CD4-positive, alpha-beta memory T cell (primary cell): ENCODE measurements at regions not wholly inside any gene's neighbourhood (a gene's known extent, or its start where the extent isn't known, plus 50 kb on each side); places are given as distances from the start of the nearest gene placed in this dataset.

Experiments used
- CTCF ChIA-PET: fragments of 350-600 bp; sonication (Branson Sonifier 250); formaldehyde crosslinking; loops from one replicate; lab custom pipeline; 2021; ENCODE audit warnings: inconsistent platforms; ENCODE audit not compliant: partially characterized antibody; lab: Charles Lee
- POLR2A ChIA-PET: fragments of 350-600 bp; sonication (Branson Sonifier 250); formaldehyde crosslinking; loops from one replicate; lab custom pipeline; 2021; ENCODE audit not compliant: partially characterized antibody; lab: Charles Lee
- DNase-seq, 5 donors: peaks; one replicate each; pipeline versions ENCODE4 v3.0.0 to v3.0.0-alpha.2; 2020 to 2022; ENCODE audit warnings: mixed read lengths in 1 of 5
- H3K27ac ChIP-seq: one replicate; pipeline ENCODE4 v1.7.0; 2013; ENCODE audit warnings: low read depth, low read length
- H3K27me3 ChIP-seq: 2 replicates; pipeline ENCODE4 v1.7.0; 2013; ENCODE audit warnings: mild to moderate bottlenecking, low read length, moderate library complexity; ENCODE audit not compliant: insufficient read depth
- H3K36me3 ChIP-seq: 2 replicates; pipeline ENCODE4 v1.7.0; 2013; ENCODE audit warnings: mild to moderate bottlenecking, low read length, moderate library complexity; ENCODE audit not compliant: insufficient read depth
- H3K4me1 ChIP-seq: 2 replicates; pipeline ENCODE4 v1.7.0; 2013; ENCODE audit warnings: mild to moderate bottlenecking, low read length, moderate library complexity; ENCODE audit not compliant: insufficient read depth
- H3K4me3 ChIP-seq, 2 donors: one replicate each; pipeline ENCODE4 v1.7.0; 2013; ENCODE audit warnings: low read length in 2 of 2, mild to moderate bottlenecking in 1 of 2
- H3K9me3 ChIP-seq, 2 donors: one replicate each; pipeline ENCODE4 v1.7.0; 2013; ENCODE audit warnings: low read length in 2 of 2, control low read depth in 1 of 2; ENCODE audit not compliant: control insufficient read depth in 1 of 2
- H3K27ac Mint-ChIP-seq, 7 donors: one replicate each; pipeline ENCODE4 v1.8.0; 2020 to 2021; ENCODE audit warnings: mixed read lengths in 7 of 7, mild to moderate bottlenecking in 6 of 7, inconsistent platforms in 3 of 7, moderate library complexity in 3 of 7
- H3K27me3 Mint-ChIP-seq, 2 donors: one replicate each; pipeline ENCODE4 v1.8.0; 2020 to 2021; ENCODE audit warnings: mixed read lengths in 2 of 2
- H3K36me3 Mint-ChIP-seq, 2 donors: one replicate each; pipeline ENCODE4 v1.8.0; 2020 to 2021; ENCODE audit warnings: mixed read lengths in 2 of 2, inconsistent platforms in 1 of 2, mild to moderate bottlenecking in 1 of 2
- H3K4me1 Mint-ChIP-seq, 4 donors: one replicate each; pipeline ENCODE4 v1.8.0; 2020 to 2021; ENCODE audit warnings: mixed read lengths in 4 of 4, mild to moderate bottlenecking in 1 of 4
- H3K4me3 Mint-ChIP-seq, 8 donors: one replicate each; pipeline ENCODE4 v1.8.0; 2020 to 2021; ENCODE audit warnings: mixed read lengths in 8 of 8, mild to moderate bottlenecking in 7 of 8, moderate library complexity in 6 of 8, inconsistent platforms in 3 of 8
- H3K9me3 Mint-ChIP-seq, 8 donors: one replicate each; pipeline ENCODE4 v1.8.0; 2020 to 2021; ENCODE audit warnings: mixed read lengths in 8 of 8, mild to moderate bottlenecking in 5 of 8, inconsistent platforms in 3 of 8, moderate library complexity in 1 of 8
- intact Hi-C: fragments of 100-400 bp; cut with micrococcal nuclease; formaldehyde crosslinking; loops from one replicate; pipeline ENCODE4 v1.15.1; 2023

DNA sequence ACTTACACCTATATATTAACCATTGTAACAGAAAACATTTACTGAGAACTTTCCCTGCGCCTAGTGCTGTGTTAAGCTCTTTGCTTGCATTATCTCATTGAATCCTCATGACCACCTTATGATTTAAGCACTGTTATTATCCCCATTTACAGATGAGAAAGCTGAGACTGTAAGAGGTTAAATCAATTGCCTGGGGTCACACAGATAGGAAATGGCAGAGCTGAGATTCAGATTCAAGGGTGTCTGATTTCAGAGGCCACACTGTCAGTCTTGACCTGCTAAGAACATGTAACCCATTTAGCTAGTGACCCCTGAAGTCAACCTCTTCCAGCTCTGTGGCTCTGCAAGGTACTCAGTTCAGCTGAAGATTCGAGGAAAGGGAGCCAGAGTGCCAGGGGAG is 143.9 kb downstream of the TLE3 start:
- H3K27me3 Mint-ChIP-seq: peaks cover 0 to 2% of the 10 kb centered on the region in 2 donors
- Histone ChIP-seq H3K4me1 (no peaks in the 10 kb centered on the region), H3K36me3 (no peaks in the 10 kb centered on the region), H3K4me3 (no peak overlapping the region), H3K9me3 (no peaks in the 10 kb centered on the region), H3K27me3 (no peaks in the 10 kb centered on the region), H3K27ac (no peak overlapping the region)
- intact Hi-C loops: no loop called here
- H3K4me1 Mint-ChIP-seq: no peaks in the 10 kb centered on the region
- H3K36me3 Mint-ChIP-seq: no peaks in the 10 kb centered on the region
- no peak overlapping the region for H3K27ac Mint-ChIP-seq
- POLR2A ChIA-PET: no interaction called here
- CTCF ChIA-PET: no interaction called here
- no peak for DNase-seq
- no peak overlapping the region for H3K4me3 Mint-ChIP-seq
- no peaks in the 10 kb centered on the region for H3K9me3 Mint-ChIP-seq

DNA sequence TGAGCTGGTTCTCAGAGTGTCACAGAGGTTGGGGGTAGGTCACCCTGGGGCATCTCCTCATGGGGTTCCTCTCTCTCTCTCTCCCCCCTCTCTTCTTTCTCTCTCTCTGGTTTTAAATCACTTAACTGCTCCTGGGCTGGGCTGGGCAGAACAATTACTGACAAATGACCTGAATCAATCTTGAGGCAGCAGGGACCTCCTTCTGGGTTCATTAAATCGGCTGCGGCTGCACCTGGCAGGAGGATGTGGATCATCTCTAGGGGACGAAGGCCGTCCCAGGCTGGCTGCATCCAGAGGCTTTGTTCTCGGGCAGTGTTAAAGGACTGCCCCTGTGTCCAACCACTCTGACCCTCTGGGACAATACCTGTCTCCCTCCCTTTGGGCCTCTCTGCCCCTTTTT is 143.1 kb downstream of the TLE3 start:
- Mint-ChIP-seq H3K4me1 (no peaks in the 10 kb centered on the region), H3K9me3 (no peaks in the 10 kb centered on the region), H3K36me3 (no peaks in the 10 kb centered on the region), H3K27ac (no peak overlapping the region), H3K4me3 (no peak overlapping the region), H3K27me3 (peaks cover 0 to 2% of the 10 kb centered on the region in 2 donors)
- Histone ChIP-seq H3K27ac (no peak overlapping the region), H3K4me3 (no peak overlapping the region), H3K36me3 (no peaks in the 10 kb centered on the region), H3K27me3 (no peaks in the 10 kb centered on the region), H3K9me3 (no peaks in the 10 kb centered on the region), H3K4me1 (no peaks in the 10 kb centered on the region)
- ChIA-PET POLR2A (no interaction called here), CTCF (no interaction called here)
- no peak for DNase-seq
- intact Hi-C loops: no loop called here

DNA sequence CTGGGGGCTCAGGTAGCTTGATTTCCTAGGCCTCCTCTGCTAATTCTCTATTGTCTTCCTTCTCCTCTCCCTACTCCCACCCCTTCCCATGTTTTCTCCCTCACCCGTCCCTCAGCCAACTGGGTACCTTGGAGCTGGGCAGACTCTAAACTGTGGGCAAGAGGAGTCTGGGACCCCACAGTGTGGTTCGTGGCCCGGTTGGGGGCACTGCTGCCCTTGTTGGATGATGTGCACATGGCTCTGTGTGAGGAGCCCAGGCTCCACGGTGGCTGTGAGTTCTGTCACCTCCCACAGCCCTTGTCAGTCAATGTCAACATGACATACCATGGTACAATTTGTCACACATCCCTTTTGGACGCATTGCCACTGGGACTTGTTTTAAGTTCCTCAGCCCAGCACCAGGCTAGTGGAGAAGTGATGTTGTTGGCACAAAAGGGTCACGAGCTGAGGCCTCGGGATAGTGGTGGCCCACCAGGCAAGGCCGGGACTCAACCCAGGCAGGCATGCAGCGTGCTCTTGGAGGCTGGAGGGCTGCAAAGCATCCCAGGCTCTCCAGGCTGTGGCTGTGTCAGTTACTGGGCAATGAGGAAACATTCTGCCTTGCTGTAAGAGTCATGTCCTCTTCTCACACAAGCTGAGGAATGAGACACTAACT is 142.3 kb downstream of the TLE3 start:
- DNase-seq: no peak
- Mint-ChIP-seq H3K27me3 (peaks cover 0 to 2% of the 10 kb centered on the region in 2 donors), H3K9me3 (no peaks in the 10 kb centered on the region), H3K4me1 (no peaks in the 10 kb centered on the region), H3K4me3 (no peak overlapping the region), H3K27ac (no peak overlapping the region), H3K36me3 (no peaks in the 10 kb centered on the region)
- no peak overlapping the region for H3K27ac ChIP-seq
- H3K4me3 ChIP-seq: no peak overlapping the region
- ChIA-PET CTCF (no interaction called here), POLR2A (no interaction called here)
- intact Hi-C loops: no loop called here
- no peaks in the 10 kb centered on the region for H3K4me1 ChIP-seq
- no peaks in the 10 kb centered on the region for H3K9me3 ChIP-seq
- H3K36me3 ChIP-seq: no peaks in the 10 kb centered on the region
- no peaks in the 10 kb centered on the region for H3K27me3 ChIP-seq

DNA sequence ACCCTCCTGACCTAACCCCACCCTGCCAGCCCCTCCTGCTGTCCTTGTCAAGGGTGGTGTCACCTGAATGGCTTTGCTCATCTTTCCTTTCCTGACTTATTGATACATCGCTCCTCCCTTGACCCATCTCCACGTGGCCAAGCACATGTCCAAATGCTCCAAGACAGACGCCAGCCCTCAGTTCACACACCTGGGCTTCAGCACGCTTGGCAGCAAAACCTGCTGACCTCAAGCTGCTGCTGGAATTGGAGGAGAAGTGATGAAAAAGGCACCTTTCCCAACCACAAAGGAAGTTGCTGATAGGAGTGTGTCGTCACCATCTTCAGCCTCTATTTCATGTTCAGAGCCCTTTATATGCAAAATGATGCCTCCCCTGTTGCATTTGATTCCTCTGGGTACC is 141.3 kb downstream of the TLE3 start:
- intact Hi-C loops: no loop called here
- Histone ChIP-seq H3K36me3 (no peaks in the 10 kb centered on the region), H3K4me1 (no peaks in the 10 kb centered on the region), H3K4me3 (no peak overlapping the region), H3K27ac (no peak overlapping the region), H3K27me3 (no peaks in the 10 kb centered on the region), H3K9me3 (no peaks in the 10 kb centered on the region)
- POLR2A ChIA-PET: no interaction called here
- Mint-ChIP-seq H3K4me1 (no peaks in the 10 kb centered on the region), H3K36me3 (no peaks in the 10 kb centered on the region), H3K4me3 (no peak overlapping the region), H3K27me3 (peaks cover 0 to 2% of the 10 kb centered on the region in 2 donors), H3K27ac (no peak overlapping the region), H3K9me3 (no peaks in the 10 kb centered on the region)
- no peak for DNase-seq
- CTCF ChIA-PET: no interaction called here

DNA sequence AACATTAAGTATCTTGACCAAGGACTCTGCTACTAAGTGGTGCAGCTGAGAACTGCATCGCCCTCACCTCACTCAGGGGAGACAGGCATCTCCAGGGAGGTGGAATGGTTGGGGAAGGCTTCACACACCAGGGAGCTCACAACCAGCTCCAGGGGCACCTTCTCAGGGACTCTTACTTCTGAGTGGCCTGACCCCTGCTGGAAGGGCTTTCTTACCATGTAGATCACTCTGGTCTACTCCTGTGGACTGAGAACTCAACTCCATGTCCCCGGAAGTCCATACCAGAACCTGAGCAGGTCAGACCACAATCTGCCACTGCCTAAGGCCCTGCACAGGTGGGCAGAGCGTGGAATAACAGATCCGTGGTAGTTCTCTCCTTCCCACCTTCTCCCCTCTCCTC is 140.5 kb downstream of the TLE3 start:
- Histone ChIP-seq H3K4me3 (no peak overlapping the region), H3K9me3 (no peaks in the 10 kb centered on the region), H3K27ac (no peak overlapping the region), H3K4me1 (no peaks in the 10 kb centered on the region), H3K36me3 (no peaks in the 10 kb centered on the region), H3K27me3 (no peaks in the 10 kb centered on the region)
- no peak for DNase-seq
- Mint-ChIP-seq H3K4me1 (no peaks in the 10 kb centered on the region), H3K27me3 (peaks cover 0 to 2% of the 10 kb centered on the region in 2 donors), H3K27ac (no peak overlapping the region), H3K4me3 (no peak overlapping the region), H3K9me3 (no peaks in the 10 kb centered on the region), H3K36me3 (no peaks in the 10 kb centered on the region)
- POLR2A ChIA-PET: no interaction called here
- intact Hi-C loops: no loop called here
- CTCF ChIA-PET: no interaction called here

DNA sequence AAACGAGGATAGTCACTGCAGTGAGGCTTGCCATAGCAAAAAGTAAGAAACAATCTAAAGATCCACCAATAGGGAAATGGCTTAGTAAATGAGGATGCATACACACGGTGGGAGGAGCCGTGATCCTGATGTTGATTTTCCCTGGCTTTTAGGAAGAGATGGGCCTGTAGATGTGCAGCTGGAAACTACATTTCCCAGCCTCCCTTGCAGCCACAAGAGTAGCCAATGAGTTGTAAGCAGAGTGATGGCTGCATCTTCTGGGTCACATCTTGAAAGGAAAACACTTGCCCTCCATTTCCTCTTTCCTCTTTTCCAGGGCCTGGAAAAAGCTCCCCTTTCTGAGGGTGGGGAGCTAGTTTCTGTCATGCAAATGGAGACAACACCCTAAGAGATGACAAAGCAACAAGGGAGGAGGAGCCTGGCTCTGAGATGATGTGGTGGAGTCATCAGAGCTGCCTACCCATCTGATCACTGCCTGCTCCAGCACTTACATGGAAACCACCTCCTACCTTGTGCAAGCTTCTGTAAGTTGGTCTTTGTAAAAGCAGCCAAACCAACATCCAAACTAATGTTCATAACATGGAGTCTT is 139.1 kb downstream of the TLE3 start:
- intact Hi-C loops: no loop called here
- peaks cover 0 to 2% of the 10 kb centered on the region in 2 donors for H3K27me3 Mint-ChIP-seq

DNA sequence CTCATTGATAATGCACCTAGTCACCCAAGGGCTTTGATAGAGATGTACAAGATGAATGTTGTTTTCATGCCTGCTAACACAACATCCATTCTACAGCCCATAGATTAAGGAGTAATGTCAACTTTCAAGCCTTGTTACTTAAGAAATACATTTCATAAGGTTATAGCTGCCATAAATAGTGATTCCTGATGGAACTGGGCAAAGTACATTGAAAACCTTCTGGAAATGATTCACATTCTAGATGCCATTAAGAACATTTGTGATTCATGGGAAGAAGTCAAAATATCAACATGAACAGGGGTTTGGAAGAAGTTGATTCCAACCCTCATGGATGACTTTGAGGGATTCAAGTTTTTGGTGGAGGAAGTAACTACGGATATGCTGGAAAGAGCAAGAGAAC is 135.2 kb downstream of the TLE3 start:
- H3K9me3 ChIP-seq: no peaks in the 10 kb centered on the region
- H3K4me1 Mint-ChIP-seq: no peaks in the 10 kb centered on the region
- no peak overlapping the region for H3K4me3 ChIP-seq
- no peaks in the 10 kb centered on the region for H3K36me3 ChIP-seq
- CTCF ChIA-PET: no interaction called here
- H3K27ac ChIP-seq: no peak overlapping the region
- intact Hi-C loops: no loop called here
- DNase-seq: no peak
- H3K4me3 Mint-ChIP-seq: no peak overlapping the region
- no peaks in the 10 kb centered on the region for H3K9me3 Mint-ChIP-seq
- H3K36me3 Mint-ChIP-seq: no peaks in the 10 kb centered on the region
- H3K4me1 ChIP-seq: no peaks in the 10 kb centered on the region
- POLR2A ChIA-PET: no interaction called here
- H3K27me3 ChIP-seq: no peaks in the 10 kb centered on the region
- H3K27ac Mint-ChIP-seq: no peak overlapping the region
- no peaks in the 10 kb centered on the region for H3K27me3 Mint-ChIP-seq

More for the DNA sequence above, 139.1 kb downstream of the TLE3 start:
- no peaks in the 10 kb centered on the region for H3K9me3 Mint-ChIP-seq
- Histone ChIP-seq H3K27me3 (no peaks in the 10 kb centered on the region), H3K9me3 (no peaks in the 10 kb centered on the region), H3K27ac (no peak overlapping the region), H3K4me3 (no peak overlapping the region), H3K36me3 (no peaks in the 10 kb centered on the region), H3K4me1 (no peaks in the 10 kb centered on the region)
- no peak overlapping the region for H3K4me3 Mint-ChIP-seq
- no peaks in the 10 kb centered on the region for H3K4me1 Mint-ChIP-seq
- DNase-seq: no peak
- ChIA-PET CTCF (interaction anchor here (1.0 kb wide), 1 partner anchor 382 kb away, joined by 3 read pairs; no protein-coding TSS in a partner anchor), POLR2A (no interaction called here)
- H3K27ac Mint-ChIP-seq: no peak overlapping the region
- no peaks in the 10 kb centered on the region for H3K36me3 Mint-ChIP-seq
